Caco-2 (cell line): ENCODE measurements at regions not wholly inside any gene's neighbourhood (a gene's known extent, or its start where the extent isn't known, plus 50 kb on each side); places are given as distances from the start of the nearest gene placed in this dataset.

ENCODE experiments used
- BruUV-seq: library from RNA; stranded (reverse); fragments of 400-500 nt; replicated peaks from 2 replicates; lab custom pipeline; 2021; lab: Mats Ljungman, UMichigan
- CTCF ChIA-PET: fragments of 300-600 bp; sonication (Branson Sonifier 250); formaldehyde crosslinking; loops from one replicate; lab custom pipeline; 2022; ENCODE audit warnings: antibody characterized with exemption; lab: Charles Lee
- POLR2A ChIA-PET: fragments of 300-600 bp; sonication (Branson Sonifier 250); formaldehyde crosslinking; loops from one replicate; lab custom pipeline; 2022; ENCODE audit warnings: antibody characterized with exemption; lab: Charles Lee
- DNase-seq, 2 experiments: peaks; one replicate each; pipeline versions ENCODE4 v3.0.0 to v3.0.0-alpha.2; 2020 to 2022
- H3K27me3 ChIP-seq: replicated peaks from 2 replicates; pipeline ENCODE4 v1.6.0; 2011; ENCODE audit warnings: low read length; ENCODE audit not compliant: control insufficient read depth, insufficient read depth
- H3K36me3 ChIP-seq: 2 replicates; pipeline ENCODE4 v1.5.1; 2011; ENCODE audit warnings: low read length; ENCODE audit not compliant: control insufficient read depth, insufficient read depth
- H3K4me1 ChIP-seq: fragments of 250-450 bp; sonication (Bioruptor Pico); 2 replicates; pipeline ENCODE4 v1.5.1; 2020; ENCODE audit warnings: mild to moderate bottlenecking
- H3K4me3 ChIP-seq: 2 replicates; pipeline ENCODE4 v1.5.1; 2011; ENCODE audit warnings: low read depth, mild to moderate bottlenecking, control low read depth, low read length
- H3K9me3 ChIP-seq: fragments of 250-450 bp; sonication (Bioruptor Pico); 2 replicates; pipeline ENCODE4 v1.5.1; 2020; ENCODE audit warnings: mild to moderate bottlenecking, moderate library complexity
- H3K27ac Mint-ChIP-seq: one replicate; pipeline ENCODE4 v1.8.0; 2022; ENCODE audit warnings: mixed read lengths; ENCODE audit not compliant: unreplicated experiment
- H3K27me3 Mint-ChIP-seq: one replicate; pipeline ENCODE4 v1.8.0; 2022; ENCODE audit warnings: mixed read lengths; ENCODE audit not compliant: insufficient read depth, unreplicated experiment
- H3K36me3 Mint-ChIP-seq: one replicate; pipeline ENCODE4 v1.8.0; 2022; ENCODE audit warnings: mild to moderate bottlenecking, mixed read lengths; ENCODE audit not compliant: insufficient read depth, unreplicated experiment
- H3K4me1 Mint-ChIP-seq: one replicate; pipeline ENCODE4 v1.8.0; 2022; ENCODE audit warnings: low read depth, mixed read lengths; ENCODE audit not compliant: unreplicated experiment
- H3K4me3 Mint-ChIP-seq: one replicate; pipeline ENCODE4 v1.8.0; 2022; ENCODE audit warnings: mild to moderate bottlenecking, moderate library complexity, mixed read lengths; ENCODE audit not compliant: unreplicated experiment
- H3K9me3 Mint-ChIP-seq: one replicate; pipeline ENCODE4 v1.8.0; 2022; ENCODE audit warnings: mixed read lengths; ENCODE audit not compliant: unreplicated experiment
- intact Hi-C: fragments of 100-400 bp; cut with micrococcal nuclease; formaldehyde crosslinking; loops from one replicate; pipeline ENCODE4 v1.10.0; 2022; ENCODE audit not compliant: unreplicated experiment
- TF ChIP-seq, protein P1 (sequence below), 2 experiments: fragments of 200-600 bp in 1 of 2; IDR thresholded peaks; 1 replicate in 1 of 2; 2 replicates in 1 of 2; pipeline versions ENCODE4 v1.5.1 to v1.8.0; 2011 to 2022; ENCODE audit warnings: antibody characterized with exemption in 1 of 2, control low read depth in 1 of 2, inconsistent platforms in 1 of 2, low read depth in 1 of 2, low read length in 1 of 2, mild to moderate bottlenecking in 1 of 2, moderate library complexity in 1 of 2; ENCODE audit not compliant: insufficient read depth in 1 of 2, severe bottlenecking in 1 of 2, unreplicated experiment in 1 of 2

DNA sequence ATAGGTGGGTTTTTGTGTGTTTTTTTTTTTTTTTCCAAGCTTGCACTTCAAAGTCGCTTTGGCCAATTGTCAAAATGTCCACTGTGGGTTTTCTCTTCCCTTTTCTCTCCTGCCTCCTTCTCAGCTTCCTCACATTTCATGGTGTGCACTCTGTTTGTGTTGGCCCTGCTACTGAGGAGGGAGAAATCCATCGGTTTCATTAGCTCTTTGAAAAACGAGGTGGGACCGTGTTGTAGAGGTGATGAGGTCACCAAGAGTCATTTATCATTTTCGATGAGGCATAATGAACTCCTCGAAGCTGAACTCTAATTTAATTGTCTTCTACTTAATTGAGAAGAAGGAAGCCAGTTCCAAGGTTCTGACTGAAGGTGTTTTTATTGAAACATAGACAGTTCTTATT is 174.4 kb upstream of the TOX3 start:
- no peak overlapping the region for H3K4me3 ChIP-seq
- no peaks in the 10 kb centered on the region for H3K27me3 ChIP-seq
- TF ChIP-seq, protein P1, sequence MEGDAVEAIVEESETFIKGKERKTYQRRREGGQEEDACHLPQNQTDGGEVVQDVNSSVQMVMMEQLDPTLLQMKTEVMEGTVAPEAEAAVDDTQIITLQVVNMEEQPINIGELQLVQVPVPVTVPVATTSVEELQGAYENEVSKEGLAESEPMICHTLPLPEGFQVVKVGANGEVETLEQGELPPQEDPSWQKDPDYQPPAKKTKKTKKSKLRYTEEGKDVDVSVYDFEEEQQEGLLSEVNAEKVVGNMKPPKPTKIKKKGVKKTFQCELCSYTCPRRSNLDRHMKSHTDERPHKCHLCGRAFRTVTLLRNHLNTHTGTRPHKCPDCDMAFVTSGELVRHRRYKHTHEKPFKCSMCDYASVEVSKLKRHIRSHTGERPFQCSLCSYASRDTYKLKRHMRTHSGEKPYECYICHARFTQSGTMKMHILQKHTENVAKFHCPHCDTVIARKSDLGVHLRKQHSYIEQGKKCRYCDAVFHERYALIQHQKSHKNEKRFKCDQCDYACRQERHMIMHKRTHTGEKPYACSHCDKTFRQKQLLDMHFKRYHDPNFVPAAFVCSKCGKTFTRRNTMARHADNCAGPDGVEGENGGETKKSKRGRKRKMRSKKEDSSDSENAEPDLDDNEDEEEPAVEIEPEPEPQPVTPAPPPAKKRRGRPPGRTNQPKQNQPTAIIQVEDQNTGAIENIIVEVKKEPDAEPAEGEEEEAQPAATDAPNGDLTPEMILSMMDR (IDR thresholded peaks at IDR 0.05; ENCODE audit: insufficient read depth in 1 of 2, low read depth in 1 of 2, low read length in 1 of 2, severe bottlenecking in 1 of 2, unreplicated experiment in 1 of 2) = no peak
- BruUV-seq = no TSS peak
- no peaks in the 10 kb centered on the region for H3K36me3 ChIP-seq
- H3K4me1 ChIP-seq = no peaks in the 10 kb centered on the region
- POLR2A ChIA-PET = no interaction called here
- no peaks in the 10 kb centered on the region for H3K9me3 ChIP-seq
- intact Hi-C loops = no loop called here
- DNase-seq = no peak
- no peak overlapping the region for H3K4me3 Mint-ChIP-seq
- CTCF ChIA-PET = no interaction called here
- no peaks in the 10 kb centered on the region for H3K36me3 Mint-ChIP-seq
- H3K4me1 Mint-ChIP-seq = no peaks in the 10 kb centered on the region
- peaks cover 19% of the 10 kb centered on the region for H3K9me3 Mint-ChIP-seq
- peaks cover 14% of the 10 kb centered on the region for H3K27me3 Mint-ChIP-seq
- H3K27ac Mint-ChIP-seq = no peak overlapping the region

DNA sequence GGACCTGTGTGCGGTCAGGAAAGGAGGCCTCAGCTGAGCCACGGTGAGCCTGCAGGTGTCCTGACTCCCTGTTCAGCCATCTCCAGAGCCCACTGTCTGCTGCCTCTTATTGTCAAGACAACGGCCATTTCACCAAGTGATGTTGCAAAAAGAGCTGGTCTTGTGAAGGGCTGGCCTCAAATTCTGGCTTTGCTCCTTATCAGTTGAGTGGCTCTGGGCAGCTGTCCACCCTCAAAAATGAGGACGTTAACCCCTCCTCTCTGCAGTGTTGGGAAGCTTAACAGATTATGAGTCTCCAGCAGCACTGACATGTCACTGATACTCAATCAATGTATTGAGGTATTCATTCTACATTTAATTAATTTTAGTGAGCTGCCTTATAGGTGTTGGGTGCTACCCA is 171.1 kb upstream of the TOX3 start:
- H3K4me3 Mint-ChIP-seq = no peak overlapping the region
- ChIA-PET POLR2A (no interaction called here), CTCF (no interaction called here)
- no peaks in the 10 kb centered on the region for H3K4me1 Mint-ChIP-seq
- intact Hi-C loops = no loop called here
- H3K36me3 Mint-ChIP-seq = no peaks in the 10 kb centered on the region
- no peak overlapping the region for H3K27ac Mint-ChIP-seq
- TF ChIP-seq, protein P1 (IDR thresholded peaks at IDR 0.05; ENCODE audit: insufficient read depth in 1 of 2, low read depth in 1 of 2, low read length in 1 of 2, severe bottlenecking in 1 of 2, unreplicated experiment in 1 of 2) = no peak
- Histone ChIP-seq H3K36me3 (no peaks in the 10 kb centered on the region), H3K27me3 (no peaks in the 10 kb centered on the region), H3K4me1 (no peaks in the 10 kb centered on the region), H3K9me3 (no peaks in the 10 kb centered on the region), H3K4me3 (no peak overlapping the region)
- peaks cover 18% of the 10 kb centered on the region for H3K27me3 Mint-ChIP-seq
- no TSS peak for BruUV-seq
- H3K9me3 Mint-ChIP-seq = peaks cover 19% of the 10 kb centered on the region
- DNase-seq = no peak

DNA sequence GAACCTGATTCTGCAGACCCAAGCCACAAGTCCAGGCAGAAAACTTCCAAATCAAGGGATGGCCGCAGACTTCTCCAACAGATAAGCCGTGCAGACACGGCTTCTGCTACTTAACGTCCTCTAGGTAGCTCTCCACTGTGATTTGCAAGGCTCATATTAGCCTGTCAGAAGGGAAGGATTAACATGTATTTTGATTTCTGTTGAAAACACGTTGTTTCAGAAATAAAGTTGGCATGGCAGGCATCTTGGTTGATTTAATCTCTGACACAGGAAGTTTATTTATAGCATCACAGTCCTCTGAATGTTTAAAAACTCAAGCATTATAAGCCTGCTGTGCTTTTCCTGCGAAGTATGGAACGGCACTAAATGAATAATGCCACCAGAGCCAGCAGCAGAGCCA is 166.8 kb upstream of the TOX3 start:
- H3K27me3 ChIP-seq = no peaks in the 10 kb centered on the region; the same call in 1 of the 2 replicates
- no peaks in the 10 kb centered on the region for H3K36me3 ChIP-seq
- no peak for DNase-seq
- H3K4me3 Mint-ChIP-seq = no peak overlapping the region
- TF ChIP-seq, protein P1 (IDR thresholded peaks at IDR 0.05; ENCODE audit: insufficient read depth in 1 of 2, low read depth in 1 of 2, low read length in 1 of 2, severe bottlenecking in 1 of 2, unreplicated experiment in 1 of 2) = no peak
- ChIA-PET CTCF (no interaction called here), POLR2A (no interaction called here)
- H3K9me3 ChIP-seq = no peaks in the 10 kb centered on the region
- no peak overlapping the region for H3K4me3 ChIP-seq
- H3K4me1 Mint-ChIP-seq = no peaks in the 10 kb centered on the region
- no peak overlapping the region for H3K27ac Mint-ChIP-seq
- BruUV-seq = no TSS peak
- no peaks in the 10 kb centered on the region for H3K36me3 Mint-ChIP-seq
- H3K27me3 Mint-ChIP-seq = peaks cover 23% of the 10 kb centered on the region
- H3K9me3 Mint-ChIP-seq = peaks cover 2% of the 10 kb centered on the region
- intact Hi-C loops = no loop called here
- H3K4me1 ChIP-seq = no peaks in the 10 kb centered on the region
